ENCODE measurements at regions not wholly inside any gene's neighbourhood (a gene's known extent, or its start where the extent isn't known, plus 50 kb on each side); places are given as distances from the start of the nearest gene placed in this dataset.

DNA sequence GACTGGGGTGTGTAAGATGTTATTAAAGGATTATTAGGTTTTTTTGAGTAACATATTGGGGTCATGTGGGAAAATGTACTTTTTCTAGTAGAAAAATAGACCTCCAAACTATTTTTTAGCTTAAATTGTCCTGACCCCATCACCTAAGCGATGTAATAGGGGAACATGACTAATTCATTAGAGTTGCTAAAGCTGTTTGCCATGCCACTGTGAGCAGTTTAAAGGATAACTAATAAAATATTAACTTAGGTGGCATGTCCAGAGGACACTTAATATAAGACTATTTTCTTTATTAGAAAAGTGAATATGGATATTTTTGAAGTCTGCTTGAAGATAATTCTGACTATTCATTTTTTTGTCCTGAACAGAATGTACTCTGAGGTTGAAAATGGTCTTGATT is 545.9 kb upstream of the BTBD3 start:
- TF ChIP-seq, protein P1, sequence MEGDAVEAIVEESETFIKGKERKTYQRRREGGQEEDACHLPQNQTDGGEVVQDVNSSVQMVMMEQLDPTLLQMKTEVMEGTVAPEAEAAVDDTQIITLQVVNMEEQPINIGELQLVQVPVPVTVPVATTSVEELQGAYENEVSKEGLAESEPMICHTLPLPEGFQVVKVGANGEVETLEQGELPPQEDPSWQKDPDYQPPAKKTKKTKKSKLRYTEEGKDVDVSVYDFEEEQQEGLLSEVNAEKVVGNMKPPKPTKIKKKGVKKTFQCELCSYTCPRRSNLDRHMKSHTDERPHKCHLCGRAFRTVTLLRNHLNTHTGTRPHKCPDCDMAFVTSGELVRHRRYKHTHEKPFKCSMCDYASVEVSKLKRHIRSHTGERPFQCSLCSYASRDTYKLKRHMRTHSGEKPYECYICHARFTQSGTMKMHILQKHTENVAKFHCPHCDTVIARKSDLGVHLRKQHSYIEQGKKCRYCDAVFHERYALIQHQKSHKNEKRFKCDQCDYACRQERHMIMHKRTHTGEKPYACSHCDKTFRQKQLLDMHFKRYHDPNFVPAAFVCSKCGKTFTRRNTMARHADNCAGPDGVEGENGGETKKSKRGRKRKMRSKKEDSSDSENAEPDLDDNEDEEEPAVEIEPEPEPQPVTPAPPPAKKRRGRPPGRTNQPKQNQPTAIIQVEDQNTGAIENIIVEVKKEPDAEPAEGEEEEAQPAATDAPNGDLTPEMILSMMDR (conservative IDR thresholded peaks at IDR 0.05 in 1 of 2, IDR thresholded peaks at IDR 0.05 in 1 of 2; ENCODE audit: extremely low read depth in 1 of 2, insufficient read depth in 1 of 2, low read depth in 1 of 2, low read length in 2 of 2), result no peak
- no peak for TF ChIP-seq EZH2 (IDR thresholded peaks at IDR 0.05; ENCODE audit: borderline replicate concordance, low read length)

All from mammary epithelial cell (primary cell).